ENCODE measurements at regions not wholly inside any gene's neighbourhood (a gene's known extent, or its start where the extent isn't known, plus 50 kb on each side); places are given as distances from the start of the nearest gene placed in this dataset.

- TF ChIP-seq CTCF (IDR thresholded peaks at IDR 0.05): no peak
- no peak for TF ChIP-seq POLR2A (IDR thresholded peaks at IDR 0.05)
These were observed 419.8 kb downstream of the TMEM232 start for GRCh38 chr5:110306650-110307049.
